ENCODE measurements at regions not wholly inside any gene's neighbourhood (a gene's known extent, or its start where the extent isn't known, plus 50 kb on each side); places are given as distances from the start of the nearest gene placed in this dataset.

GRCh38 chr13:32911506-32911905 lies 104.7 kb upstream of the KL start:
- DNase-seq (ENCODE audit: low spot score), result peak; percentile 64
- TF ChIP-seq, protein P1, sequence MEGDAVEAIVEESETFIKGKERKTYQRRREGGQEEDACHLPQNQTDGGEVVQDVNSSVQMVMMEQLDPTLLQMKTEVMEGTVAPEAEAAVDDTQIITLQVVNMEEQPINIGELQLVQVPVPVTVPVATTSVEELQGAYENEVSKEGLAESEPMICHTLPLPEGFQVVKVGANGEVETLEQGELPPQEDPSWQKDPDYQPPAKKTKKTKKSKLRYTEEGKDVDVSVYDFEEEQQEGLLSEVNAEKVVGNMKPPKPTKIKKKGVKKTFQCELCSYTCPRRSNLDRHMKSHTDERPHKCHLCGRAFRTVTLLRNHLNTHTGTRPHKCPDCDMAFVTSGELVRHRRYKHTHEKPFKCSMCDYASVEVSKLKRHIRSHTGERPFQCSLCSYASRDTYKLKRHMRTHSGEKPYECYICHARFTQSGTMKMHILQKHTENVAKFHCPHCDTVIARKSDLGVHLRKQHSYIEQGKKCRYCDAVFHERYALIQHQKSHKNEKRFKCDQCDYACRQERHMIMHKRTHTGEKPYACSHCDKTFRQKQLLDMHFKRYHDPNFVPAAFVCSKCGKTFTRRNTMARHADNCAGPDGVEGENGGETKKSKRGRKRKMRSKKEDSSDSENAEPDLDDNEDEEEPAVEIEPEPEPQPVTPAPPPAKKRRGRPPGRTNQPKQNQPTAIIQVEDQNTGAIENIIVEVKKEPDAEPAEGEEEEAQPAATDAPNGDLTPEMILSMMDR (IDR thresholded peaks at IDR 0.05; ENCODE audit: borderline replicate concordance, control extremely low read depth, extremely low read depth, insufficient read depth, missing control alignments), result peak; percentile 54
- in situ Hi-C loops (cut with MboI; ENCODE audit: low sequenced_read_pairs, unreplicated experiment), result loop anchor here (25.0 kb wide), 1 partner anchor 324 kb away; the partner anchor contains the start of gene PDS5B

GRCh38 chr13:32914686-32915085 lies 101.5 kb upstream of the KL start:
- TF ChIP-seq, protein P1 (IDR thresholded peaks at IDR 0.05; ENCODE audit: borderline replicate concordance, control extremely low read depth, extremely low read depth, insufficient read depth, missing control alignments), result no peak
- in situ Hi-C loops (cut with MboI; ENCODE audit: low sequenced_read_pairs, unreplicated experiment), result loop anchor here (25.0 kb wide), 1 partner anchor 327 kb away; the partner anchor contains the start of gene PDS5B
- DNase-seq (ENCODE audit: low spot score), result no peak

DNA sequence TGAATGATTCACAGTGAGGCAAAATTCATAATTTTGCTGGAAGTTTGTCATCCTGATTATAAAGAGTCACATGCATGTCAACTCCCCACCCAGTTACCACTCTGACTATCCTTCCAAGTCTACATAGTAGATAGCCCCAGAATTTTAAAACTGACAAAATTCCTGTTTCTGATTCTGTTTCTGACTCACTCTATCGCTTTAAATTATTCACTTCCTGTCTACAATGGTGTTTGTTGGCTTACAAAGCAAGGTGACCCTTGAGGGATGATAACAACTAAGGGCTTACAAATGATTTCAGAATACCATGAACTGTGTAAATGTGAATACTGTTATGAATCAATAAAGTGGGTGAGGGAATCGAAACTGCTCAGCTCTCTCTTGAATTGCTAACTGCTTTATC lies 98.7 kb upstream of the KL start:
- TF ChIP-seq, protein P1 (IDR thresholded peaks at IDR 0.05; ENCODE audit: borderline replicate concordance, control extremely low read depth, extremely low read depth, insufficient read depth, missing control alignments), result no peak
- no peak for DNase-seq (ENCODE audit: low spot score)
- in situ Hi-C loops (cut with MboI; ENCODE audit: low sequenced_read_pairs, unreplicated experiment), result loop anchor here (25.0 kb wide), 1 partner anchor 330 kb away; the partner anchor contains the start of gene PDS5B

GRCh38 chr13:32923725-32924124 lies 92.5 kb upstream of the KL start:
- in situ Hi-C loops (cut with MboI; ENCODE audit: low sequenced_read_pairs, unreplicated experiment), result loop anchor here (25.0 kb wide), 1 partner anchor 336 kb away; the partner anchor contains the start of gene PDS5B
- TF ChIP-seq, protein P1 (IDR thresholded peaks at IDR 0.05; ENCODE audit: borderline replicate concordance, control extremely low read depth, extremely low read depth, insufficient read depth, missing control alignments), result no peak
- no peak for DNase-seq (ENCODE audit: low spot score)

GRCh38 chr13:32924886-32925285 lies 91.3 kb upstream of the KL start:
- TF ChIP-seq, protein P1 (IDR thresholded peaks at IDR 0.05; ENCODE audit: borderline replicate concordance, control extremely low read depth, extremely low read depth, insufficient read depth, missing control alignments), result no peak
- no peak for DNase-seq (ENCODE audit: low spot score)
- in situ Hi-C loops (cut with MboI; ENCODE audit: low sequenced_read_pairs, unreplicated experiment), result loop anchor here (25.0 kb wide), 1 partner anchor 338 kb away; the partner anchor contains the start of gene PDS5B

DNA sequence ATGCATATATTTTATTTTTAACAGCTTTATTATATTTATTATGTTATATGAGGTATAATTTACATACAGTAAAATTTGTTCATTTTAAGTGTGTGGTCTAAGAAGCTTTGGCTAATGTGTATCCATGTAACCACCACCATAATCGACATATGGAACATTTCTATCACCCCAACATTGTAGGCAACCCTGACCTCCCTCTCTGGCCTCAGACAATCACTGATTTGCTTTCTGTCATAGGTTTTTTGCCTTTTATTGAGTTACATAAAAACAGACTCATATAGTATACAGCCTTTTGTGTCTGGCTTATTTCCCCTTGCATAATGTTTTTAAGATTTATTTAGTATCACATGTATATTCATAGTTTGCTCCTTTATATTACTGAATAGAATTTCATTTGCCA lies 90.7 kb upstream of the KL start:
- in situ Hi-C loops (cut with MboI; ENCODE audit: low sequenced_read_pairs, unreplicated experiment), result no loop called here
- TF ChIP-seq, protein P1 (IDR thresholded peaks at IDR 0.05; ENCODE audit: borderline replicate concordance, control extremely low read depth, extremely low read depth, insufficient read depth, missing control alignments), result no peak
- DNase-seq (ENCODE audit: low spot score), result no peak
